Ureter (tissue), 1 donor: ENCODE measurements at regions not wholly inside any gene's neighbourhood (a gene's known extent, or its start where the extent isn't known, plus 50 kb on each side); places are given as distances from the start of the nearest gene placed in this dataset.

Source experiments
- DNase-seq: peaks from one replicate; pipeline ENCODE4 v3.0.0-alpha.2; 2020; ENCODE audit warnings: low spot score
- donor health status: DM: yes; HTN: yes; CAD: no.

DNA sequence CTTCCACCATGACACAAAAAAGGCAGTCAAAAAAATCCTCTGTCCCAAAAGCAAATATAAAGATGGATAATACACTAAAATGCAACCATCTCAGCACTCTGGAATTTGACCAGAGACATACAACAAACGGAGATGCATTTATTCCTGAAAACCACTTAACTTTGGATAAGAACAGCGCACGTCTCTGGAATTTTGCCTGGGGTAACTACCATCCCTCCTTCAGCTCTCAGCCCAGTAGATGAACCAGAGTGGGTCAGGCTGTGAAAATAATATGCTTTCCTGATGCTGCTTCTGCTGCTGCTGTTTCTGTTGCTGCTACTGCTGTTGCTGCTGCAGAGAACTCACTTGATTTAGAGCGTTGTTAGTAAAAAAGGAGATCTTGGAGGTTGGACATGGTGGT is 133.8 kb upstream of the ACVR2A start:
- DNase-seq: no peak

DNA sequence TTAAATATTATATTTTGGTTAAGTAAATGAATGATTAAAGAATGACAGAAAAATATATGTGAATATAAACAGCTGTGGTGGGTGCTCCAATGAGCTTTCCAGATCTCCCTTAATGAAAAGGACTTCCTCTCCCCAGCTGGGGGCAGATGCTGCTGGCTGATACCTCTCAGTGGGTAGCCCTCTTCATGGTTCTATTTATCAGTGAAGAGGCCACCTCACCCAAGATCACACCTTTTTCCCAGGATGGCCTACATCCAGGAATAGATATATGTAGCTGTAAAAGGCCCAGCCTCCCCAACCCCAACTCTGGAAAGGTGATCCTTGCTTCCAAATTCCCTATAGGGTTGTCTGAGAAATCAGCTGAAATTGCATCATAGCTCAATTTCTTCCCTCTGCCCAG is 135.2 kb upstream of the ACVR2A start:
- no peak for DNase-seq

DNA sequence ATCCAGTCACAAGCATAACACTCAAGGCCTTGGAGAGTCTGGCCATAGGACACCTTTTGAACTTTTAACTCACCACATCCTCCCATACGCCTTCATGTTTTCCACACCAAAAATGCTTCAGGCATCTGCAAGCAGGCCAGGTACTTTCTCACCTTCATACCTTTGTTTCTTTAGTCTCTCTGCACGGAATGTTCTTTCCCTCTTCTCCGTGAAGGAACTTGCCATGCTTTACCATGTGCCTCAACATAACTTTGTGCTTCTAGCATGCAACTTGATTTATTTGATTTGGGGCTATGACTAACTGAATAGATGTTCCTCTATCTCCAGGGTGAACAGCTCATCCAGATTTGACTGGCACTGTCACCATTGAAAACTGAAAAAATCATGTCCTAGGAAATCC is 141.7 kb upstream of the ACVR2A start:
- no peak for DNase-seq

DNA sequence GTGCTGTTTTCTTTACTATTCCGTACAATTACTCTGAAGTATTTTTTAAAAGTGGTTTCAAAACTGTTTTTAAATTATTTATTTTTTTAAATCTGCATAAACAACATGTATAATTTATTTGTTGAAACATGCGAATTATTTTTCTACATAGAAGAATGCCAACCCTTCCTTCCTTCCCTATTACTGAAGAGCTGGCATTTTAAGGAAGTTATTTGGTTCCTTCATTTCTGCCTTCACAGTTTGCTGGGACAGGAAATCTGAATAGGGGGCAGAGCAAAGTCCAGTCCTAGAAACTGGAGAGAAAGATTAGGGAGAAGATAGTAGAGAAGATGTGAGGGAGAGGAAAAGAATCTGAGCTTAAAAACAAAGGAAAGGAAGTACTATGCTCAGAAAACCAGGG is 146.7 kb upstream of the ACVR2A start:
- no peak for DNase-seq

DNA sequence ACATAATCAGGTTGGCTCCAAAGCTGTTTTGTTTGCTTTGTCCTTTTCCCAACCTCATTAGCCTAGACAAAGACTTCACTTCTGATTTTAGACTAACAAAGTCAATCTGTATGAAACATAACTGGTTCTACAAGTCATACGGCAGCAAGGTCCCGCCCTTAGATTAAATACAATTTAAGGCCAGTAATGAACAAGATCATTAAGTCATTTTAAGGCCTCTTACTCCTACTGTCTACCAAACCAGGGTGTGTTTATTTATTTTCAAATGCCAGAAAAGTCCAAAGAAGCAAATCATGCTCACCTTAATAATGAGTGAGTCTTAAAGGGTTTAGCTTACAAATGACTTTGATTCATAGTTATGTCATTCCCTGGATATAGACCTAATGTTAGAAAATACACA is 148.4 kb upstream of the ACVR2A start:
- no peak for DNase-seq

DNA sequence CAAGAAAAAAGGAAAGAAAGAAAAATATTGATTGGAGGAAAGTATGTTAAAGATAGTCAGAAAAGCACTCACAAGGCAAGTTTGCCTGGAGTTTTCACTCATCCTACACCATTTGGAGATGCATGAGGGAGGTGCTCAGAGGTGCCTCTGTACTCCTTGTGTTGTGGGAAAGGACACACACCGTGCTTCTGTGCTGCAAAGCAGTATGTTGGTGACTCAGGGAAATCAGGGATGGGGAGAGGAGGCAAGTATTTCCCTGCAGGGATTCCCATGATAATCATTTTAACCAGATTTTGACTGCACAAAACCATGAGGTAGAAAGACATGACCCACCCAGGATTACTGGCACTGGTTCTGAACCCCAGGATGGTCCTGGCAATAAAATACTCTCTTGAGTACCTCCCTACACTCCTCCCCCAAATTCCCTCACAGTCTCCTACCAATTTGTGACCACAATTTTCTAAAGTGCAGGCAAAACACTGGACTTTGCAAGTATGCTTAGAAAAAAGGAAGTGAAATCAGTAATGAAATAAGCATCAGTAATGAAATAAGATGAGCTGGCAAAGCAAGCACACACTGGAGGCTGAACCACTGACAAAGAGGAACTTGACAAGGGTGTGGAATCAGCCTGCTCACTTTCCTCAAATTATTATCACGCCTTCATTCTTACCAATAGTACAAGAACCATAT is 155.5 kb upstream of the ACVR2A start:
- DNase-seq: no peak

DNA sequence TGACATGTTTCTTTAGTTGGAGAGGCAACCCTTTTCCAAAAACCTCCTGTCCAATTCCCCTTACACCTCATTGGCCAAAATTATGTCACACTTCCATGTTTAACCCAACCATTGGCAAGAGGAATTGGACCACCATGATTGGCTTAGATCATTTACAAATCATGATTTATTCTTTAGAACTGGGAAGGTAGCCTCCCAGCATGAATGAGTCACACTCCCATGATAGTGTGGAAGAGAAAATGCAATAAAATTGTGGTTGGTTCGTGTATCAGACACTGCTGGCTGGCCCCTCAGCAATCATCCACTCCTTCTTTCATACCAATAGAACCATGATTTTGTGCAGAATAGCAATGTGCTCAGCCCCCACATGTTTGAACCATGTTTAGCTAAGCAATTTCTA is 156.6 kb upstream of the ACVR2A start:
- no peak for DNase-seq

DNA sequence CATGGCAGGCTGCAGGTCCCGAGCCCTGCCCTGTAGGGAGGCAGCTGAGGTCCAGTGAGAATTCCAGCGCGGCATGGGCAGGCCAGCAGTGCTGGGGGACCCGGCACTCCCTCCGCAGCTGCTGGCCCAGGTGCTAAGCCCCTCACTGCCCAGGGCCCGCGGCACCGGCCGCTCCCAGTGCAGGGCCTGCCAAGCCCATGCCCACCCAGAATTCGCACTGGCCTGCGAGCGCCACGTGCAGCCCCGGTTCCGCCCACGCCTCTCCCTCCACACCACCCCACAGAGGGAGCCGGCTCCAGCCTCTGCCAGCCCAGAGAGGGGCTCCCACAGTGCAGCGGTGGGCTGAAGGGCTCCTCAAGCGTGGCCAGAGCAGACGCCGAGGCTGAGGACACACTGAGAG is 158.5 kb upstream of the ACVR2A start:
- no peak for DNase-seq

DNA sequence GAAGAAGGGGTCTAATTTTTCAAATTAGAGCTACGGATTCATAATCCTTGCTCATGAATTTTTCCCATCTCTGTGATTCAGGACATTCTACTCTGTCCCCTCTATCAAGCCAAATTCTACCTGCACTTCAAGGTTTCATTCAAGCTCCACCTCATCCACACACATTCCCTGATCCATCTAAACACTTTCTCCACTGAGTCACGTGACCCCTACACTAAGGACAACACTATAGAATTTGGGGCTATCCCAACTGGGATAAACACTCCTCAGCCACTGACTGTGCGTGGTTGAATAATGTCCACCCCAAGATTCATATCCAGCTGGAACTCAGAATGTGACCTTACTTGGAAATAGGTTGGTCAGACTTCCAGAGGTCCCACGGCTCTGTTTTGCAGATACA is 159.9 kb upstream of the ACVR2A start:
- DNase-seq: no peak

DNA sequence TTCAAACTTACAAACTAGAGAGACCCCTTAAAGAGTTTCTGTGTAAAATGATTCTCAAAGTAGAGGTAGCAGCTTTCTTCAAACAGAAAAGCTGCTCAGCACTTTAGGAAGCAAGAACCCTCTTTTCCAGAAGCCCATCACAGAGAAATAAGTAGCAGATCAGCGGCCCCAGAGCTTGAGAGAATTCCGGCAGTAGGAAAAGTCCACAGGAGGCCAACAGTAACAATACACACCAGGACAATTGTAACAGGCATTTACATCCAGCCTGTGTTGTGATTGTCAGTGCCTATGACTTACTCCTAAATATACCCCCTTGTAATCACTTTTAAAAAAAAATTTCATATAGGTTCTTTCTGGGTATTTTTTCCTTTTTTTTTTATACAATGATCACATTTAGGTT is 161.4 kb upstream of the ACVR2A start:
- DNase-seq: no peak

DNA sequence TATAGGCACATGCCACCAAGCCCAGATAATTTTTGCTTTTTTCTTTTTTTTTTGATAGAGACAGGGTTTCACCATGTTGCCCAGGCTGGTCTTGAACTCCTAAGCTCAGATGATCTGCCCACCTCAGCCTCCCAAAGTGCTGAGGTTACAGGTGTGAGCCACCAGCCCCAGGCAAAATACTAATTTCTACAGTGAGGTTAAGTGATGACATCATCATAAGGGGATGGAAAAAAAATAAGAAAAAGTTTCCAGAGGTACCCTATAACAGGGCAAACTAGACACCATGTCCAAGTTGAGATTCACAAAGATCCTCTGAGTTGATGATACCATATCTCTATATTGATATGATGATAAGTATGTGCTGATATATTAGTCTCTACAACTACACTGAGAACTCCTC is 163.7 kb upstream of the ACVR2A start:
- no peak for DNase-seq

DNA sequence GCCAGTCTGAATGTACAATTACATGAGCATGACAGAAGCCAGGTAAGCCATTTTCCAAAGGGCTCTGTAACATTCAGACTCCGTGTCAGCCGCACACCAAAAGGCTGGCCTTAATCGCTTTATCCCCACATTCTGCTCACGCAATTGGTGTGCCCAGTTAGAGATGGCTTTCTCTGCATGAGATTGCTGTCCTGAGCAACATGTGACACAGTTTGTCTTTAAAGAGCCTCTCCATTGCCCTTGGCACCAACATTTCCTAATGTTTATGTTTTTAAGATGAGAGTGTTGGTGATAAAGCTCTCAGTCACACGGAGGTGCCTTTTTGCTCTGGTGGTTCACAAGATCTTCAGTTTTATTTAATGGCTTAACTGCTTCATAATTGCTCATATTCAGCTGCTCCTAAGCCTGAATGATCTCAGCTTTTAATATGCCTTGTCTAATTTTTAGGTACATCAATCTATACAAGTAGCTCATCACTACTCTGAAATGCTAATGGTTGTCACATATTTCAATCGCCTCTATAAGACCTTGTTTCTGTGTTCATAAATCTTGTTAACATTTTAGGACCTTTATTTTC is 164.8 kb upstream of the ACVR2A start:
- DNase-seq: no peak

DNA sequence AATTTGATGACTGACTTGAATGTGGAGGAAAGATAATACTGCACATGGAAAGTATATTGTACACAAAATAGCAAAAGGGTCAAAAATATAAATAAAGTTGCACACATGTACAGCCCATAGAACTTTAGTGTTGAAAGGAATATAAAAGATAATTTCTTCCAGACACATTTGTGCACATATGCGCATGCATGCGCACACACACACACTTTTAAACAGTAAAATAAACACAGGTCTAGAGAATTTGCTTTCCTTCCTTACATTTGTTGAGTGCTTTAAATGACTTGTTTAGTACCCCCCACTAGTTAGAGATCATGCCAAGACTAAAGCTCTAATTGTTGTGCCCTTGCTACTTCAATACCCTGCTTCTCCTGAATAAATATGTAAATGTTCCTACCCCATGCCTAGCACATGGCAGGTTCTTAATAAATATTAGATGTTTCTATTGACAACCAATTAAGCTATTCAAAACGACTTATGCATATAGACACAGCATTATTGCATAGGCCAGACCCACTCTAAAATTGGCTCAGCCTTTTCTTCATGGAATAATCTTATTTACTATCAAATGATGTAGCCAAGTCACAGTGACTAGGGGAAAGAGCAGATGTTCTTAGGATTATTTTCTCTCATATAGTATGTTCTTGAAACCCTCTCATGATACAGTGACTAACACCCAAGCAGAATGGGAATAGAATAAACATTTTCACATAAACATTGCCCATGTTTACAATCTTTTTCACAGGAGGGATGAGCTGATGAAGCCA is 165.5 kb upstream of the ACVR2A start:
- no peak for DNase-seq

DNA sequence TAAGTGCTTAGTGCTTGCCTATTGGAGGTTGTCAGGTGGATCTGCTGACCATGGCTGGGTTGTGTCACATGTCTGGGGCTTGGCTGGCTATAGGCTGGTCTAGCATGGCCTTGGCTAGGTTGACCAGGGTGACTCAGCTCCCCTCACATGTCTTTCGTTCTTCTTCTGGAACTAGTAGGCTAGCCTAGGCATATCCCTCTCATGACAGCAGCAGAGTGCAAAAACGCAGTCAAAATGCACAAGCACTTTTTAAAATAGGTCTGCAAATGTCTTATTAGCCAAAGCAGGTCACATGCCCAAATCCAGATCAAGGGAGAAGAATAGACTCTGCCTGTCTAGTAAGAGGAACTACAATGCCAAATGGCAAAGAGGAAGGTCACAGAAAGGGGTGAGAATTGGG is 179.7 kb upstream of the ACVR2A start:
- no peak for DNase-seq

DNA sequence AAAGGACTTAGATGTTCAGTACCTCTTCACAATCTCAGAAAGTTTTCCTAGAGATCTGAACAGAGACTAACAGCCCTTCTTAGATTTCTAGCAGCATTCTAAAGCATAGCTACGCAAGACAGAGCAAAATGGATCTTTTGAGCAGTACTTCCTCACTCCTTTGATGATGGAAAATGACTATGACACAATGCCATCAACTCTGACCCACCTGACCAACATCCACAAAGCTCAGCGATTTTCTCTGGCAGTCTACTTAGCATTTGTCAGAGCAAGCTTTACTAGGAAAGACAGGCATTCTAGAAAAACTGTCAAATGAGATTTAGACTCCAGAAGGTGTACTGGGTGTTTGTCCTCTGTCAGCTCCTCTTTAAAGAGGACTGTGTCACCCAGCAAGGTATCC is 180.9 kb upstream of the ACVR2A start:
- DNase-seq: no peak

DNA sequence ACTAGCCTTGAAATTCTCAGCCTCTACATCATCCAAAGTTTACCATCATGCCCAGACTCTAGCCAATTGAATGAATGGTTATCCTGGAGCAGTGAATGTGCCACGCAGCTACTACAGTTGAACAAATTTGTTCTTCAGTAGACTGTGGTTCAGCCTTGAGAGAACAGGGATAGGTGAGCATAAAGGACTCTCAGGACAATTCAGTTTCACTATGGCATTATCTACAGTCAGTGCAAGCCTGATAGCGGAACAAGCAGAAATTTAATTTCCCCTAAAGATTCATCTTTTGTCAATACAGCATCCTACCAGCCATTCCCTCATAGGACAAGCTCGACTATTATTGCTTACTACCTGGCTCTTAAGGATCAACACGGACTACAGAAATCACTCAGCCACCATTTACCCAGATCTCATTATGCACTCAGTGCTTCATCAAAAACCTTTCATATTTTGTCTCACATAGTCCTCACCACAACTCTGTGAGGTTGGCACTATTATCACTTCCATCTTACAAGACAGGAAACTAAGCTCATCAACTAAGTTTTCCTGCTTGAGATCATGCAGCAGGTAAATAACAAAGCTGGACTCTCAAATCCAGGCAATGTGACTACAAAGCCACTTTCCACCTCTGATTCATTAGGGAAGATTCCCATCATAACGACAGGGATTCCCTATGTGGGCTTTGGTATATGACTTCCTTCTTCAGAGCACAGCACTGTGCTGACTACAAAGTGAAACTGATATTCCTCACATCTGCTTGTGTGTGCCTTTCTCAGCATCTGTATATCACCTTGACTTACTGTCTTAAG is 181.5 kb upstream of the ACVR2A start:
- no peak for DNase-seq

DNA sequence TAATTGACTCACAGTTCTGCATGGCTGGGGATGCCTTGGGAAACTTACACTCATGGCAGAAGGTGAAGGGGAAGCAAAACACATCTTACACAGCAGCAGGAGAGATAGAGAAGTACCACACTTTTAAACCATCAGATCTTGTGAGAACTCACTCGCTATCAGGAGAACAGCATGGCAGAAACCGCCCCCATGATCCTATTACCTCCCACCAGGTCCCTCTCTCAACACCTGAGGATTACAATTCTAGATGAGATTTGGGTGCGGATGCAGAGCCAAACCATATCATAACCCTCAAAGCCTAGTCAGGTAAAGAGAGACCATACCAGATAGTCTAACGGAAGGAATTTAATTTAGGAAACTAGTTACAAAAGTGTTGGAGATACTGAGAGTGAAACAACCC is 182.6 kb upstream of the ACVR2A start:
- no peak for DNase-seq

DNA sequence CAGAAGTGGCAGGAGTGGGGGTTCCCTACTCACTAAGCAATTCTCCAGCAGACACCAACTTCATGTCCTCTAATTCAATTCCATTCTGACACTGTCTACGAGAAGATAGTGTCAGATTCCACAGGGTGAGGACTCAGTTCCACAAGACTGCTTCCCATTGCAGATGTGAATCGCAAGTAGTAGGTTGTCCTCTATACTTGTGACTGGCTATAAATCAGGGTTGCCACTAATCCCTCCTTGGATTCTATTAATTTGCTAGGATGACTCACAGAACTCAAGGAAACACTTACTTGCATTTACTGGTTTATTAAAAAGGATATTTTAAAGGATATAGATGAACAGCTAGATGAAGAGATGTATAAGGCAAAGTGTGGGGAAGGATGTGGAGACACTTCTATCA is 184.1 kb upstream of the ACVR2A start:
- no peak for DNase-seq

DNA sequence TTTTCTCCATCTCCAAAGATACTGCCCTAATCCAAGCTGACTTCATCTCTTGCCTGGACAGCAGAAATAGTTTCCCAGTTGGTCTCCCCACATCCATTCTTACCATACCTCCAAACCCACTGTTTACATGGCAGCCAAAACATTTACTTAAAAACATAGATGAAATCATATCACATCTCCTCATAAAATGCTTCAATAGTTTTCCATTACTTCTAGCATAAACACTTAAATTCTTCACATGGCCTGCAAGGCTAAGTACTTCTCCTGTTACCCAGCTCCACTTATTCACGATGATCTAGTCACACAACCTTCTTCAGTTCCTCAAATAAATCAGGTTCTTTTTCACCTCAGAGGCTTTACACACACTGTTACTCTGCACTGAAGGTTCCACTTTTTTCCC is 185.8 kb upstream of the ACVR2A start:
- no peak for DNase-seq

DNA sequence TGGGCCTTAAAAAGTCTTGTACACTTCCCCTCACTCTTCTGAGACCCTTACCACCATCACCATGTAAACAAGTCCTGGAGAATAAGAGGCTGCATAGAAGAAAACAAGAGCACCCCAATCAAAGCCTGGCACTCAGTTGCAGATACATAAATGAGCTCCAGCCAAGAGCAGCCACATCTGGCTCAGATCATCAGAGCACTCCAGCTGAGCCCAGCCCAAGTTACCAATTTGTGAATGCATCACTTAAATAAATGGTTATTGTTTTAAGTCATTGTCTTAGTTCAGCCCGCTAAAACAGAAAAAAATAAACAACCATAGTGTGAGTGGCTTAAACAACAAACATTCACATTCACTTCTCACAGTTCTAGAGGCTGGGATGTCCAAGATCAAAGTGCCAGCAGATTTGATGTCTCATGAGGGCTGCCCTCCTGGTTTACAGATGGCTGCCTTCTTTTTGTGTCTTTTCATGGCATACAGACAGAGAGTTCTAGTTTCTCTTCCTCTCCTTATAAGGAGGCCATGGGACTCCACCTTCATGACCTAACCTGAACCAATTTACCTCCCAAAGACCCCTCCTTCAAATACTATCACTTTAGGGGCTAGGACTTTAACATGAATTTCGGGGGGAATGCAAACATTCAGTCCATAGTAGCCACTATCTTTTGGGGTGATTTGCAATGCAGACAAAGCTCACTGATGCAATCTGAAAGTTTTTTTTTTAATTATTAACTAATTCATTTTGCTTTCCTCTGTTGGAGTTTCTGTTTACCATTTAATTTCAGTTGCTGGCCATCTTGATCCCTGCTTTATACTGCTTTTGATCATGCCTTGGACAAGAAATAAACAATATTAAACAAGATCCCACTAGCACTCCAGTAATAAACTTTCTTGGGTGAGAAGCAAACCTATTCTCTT is 187.5 kb upstream of the ACVR2A start:
- DNase-seq: no peak

DNA sequence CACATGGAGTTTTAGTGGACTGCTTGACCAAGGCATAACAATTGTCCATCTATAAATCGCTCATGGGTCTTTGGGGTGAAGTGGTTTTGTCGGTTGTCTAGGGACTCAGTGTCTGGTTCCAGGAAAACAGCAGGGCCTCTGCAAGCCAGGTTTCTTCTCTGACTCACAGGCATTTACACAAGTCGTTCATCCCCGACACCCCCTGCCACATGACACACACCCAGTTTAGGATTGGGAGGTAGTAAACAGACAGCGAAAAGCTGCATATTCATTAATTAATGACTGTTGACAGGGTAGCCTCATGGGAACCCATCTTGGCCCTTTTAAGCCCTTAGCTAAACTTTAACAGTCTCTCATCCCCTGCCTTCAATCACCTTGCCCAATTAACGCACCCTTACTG is 194.8 kb upstream of the ACVR2A start:
- no peak for DNase-seq

DNA sequence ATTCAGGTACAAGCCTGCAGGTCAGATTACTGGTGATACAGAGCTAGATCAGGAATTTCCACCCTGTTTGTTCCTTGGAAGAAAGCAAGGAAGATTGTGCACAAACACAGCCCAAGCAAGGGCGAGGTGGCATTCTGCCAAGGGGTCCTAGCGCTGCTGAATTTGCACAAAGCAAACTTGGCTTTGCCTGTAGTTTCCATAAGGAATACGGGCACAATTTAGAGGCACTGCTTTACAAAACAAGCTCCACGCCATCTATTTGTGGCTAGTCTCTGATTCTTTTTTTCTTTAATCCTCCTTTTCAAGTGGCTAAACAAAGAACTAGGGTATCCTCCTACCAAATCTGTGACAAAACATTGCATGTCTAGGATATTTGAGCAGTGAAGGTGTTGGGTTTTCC is 195.5 kb upstream of the ACVR2A start:
- no peak for DNase-seq
